WTC11 (cell line): ENCODE measurements at regions not wholly inside any gene's neighbourhood (a gene's known extent, or its start where the extent isn't known, plus 50 kb on each side); places are given as distances from the start of the nearest gene placed in this dataset.

Source experiments
- ATAC-seq: fragments of 200-7000 bp; cut with Tn5 transposase; 2 replicates; pipeline ENCODE4 v1.10.0; 2021; ENCODE audit warnings: mild to moderate bottlenecking, moderate library complexity
- CTCF ChIA-PET: fragments of 300-600 bp; sonication (Branson Sonifier 250); formaldehyde crosslinking; loops from one replicate; lab custom pipeline; 2021; ENCODE audit warnings: antibody characterized with exemption; lab: Charles Lee
- POLR2A ChIA-PET: fragments of 350-600 bp; sonication (Branson Sonifier 250); formaldehyde crosslinking; loops from one replicate; lab custom pipeline; 2021; ENCODE audit warnings: antibody characterized with exemption; lab: Charles Lee
- DNase-seq: peaks from one replicate; pipeline ENCODE4 v3.0.0; 2021; ENCODE audit warnings: low spot score
- H3K27ac Mint-ChIP-seq: 2 replicates; pipeline ENCODE4 v1.8.0; 2021; ENCODE audit warnings: mixed read lengths
- H3K27me3 Mint-ChIP-seq: 2 replicates; pipeline ENCODE4 v1.8.0; 2021; ENCODE audit warnings: low read depth, mild to moderate bottlenecking, moderate library complexity, mixed read lengths
- H3K36me3 Mint-ChIP-seq: 2 replicates; pipeline ENCODE4 v1.8.0; 2021; ENCODE audit warnings: mixed read lengths
- H3K4me1 Mint-ChIP-seq: 2 replicates; pipeline ENCODE4 v1.8.0; 2022; ENCODE audit warnings: mixed read lengths
- H3K4me3 Mint-ChIP-seq: 2 replicates; pipeline ENCODE4 v1.8.0; 2021; ENCODE audit warnings: mild to moderate bottlenecking, moderate library complexity, mixed read lengths
- H3K9me3 Mint-ChIP-seq: 2 replicates; pipeline ENCODE4 v1.8.0; 2021; ENCODE audit warnings: mixed read lengths
- AFF4 ChIP-seq: sonication (generic); formaldehyde crosslinking; IDR thresholded peaks from 2 replicates; pipeline ENCODE4 v1.8.1; 2023; ENCODE audit warnings: mild to moderate bottlenecking, missing genetic modification reagents, borderline replicate concordance
- ATF6 ChIP-seq: sonication (generic); formaldehyde crosslinking; IDR thresholded peaks from 2 replicates; pipeline ENCODE4 v1.8.1; 2023; ENCODE audit warnings: mild to moderate bottlenecking, missing genetic modification reagents
- CTCF ChIP-seq: fragments of 200-600 bp; IDR thresholded peaks from 2 replicates; pipeline ENCODE4 v1.8.0; 2022; ENCODE audit warnings: antibody characterized with exemption
- E2F1 ChIP-seq: sonication (generic); formaldehyde crosslinking; IDR thresholded peaks from 2 replicates; pipeline ENCODE4 v1.8.0; 2022; ENCODE audit warnings: mild to moderate bottlenecking, missing genetic modification reagents
- E2F4 ChIP-seq: sonication (generic); formaldehyde crosslinking; IDR thresholded peaks from 2 replicates; pipeline ENCODE4 v1.8.1; 2022; ENCODE audit warnings: low read depth, mild to moderate bottlenecking, moderate library complexity, missing genetic modification reagents, borderline replicate concordance
- E2F5 ChIP-seq: sonication (generic); formaldehyde crosslinking; IDR thresholded peaks from 2 replicates; pipeline ENCODE4 v1.8.1; 2022; ENCODE audit warnings: mild to moderate bottlenecking, moderate library complexity, missing genetic modification reagents
- ETV6 ChIP-seq: sonication (generic); formaldehyde crosslinking; IDR thresholded peaks from 2 replicates; pipeline ENCODE4 v1.8.1; 2022; ENCODE audit warnings: mild to moderate bottlenecking, missing genetic modification reagents
- FOXP4 ChIP-seq: sonication (generic); formaldehyde crosslinking; IDR thresholded peaks from 2 replicates; pipeline ENCODE4 v1.8.0; 2022; ENCODE audit warnings: mild to moderate bottlenecking, missing genetic modification reagents
- JUN ChIP-seq: sonication (generic); formaldehyde crosslinking; IDR thresholded peaks from 2 replicates; pipeline ENCODE4 v1.8.0; 2023; ENCODE audit warnings: mild to moderate bottlenecking, missing genetic modification reagents
- OVOL2 ChIP-seq: fragments of 250-450 bp; sonication (Bioruptor Pico); IDR thresholded peaks from 2 replicates; pipeline ENCODE4 v1.9.0; 2021; ENCODE audit warnings: mild to moderate bottlenecking, borderline replicate concordance
- SOX15 ChIP-seq: fragments of 250-450 bp; sonication (Bioruptor Pico); IDR thresholded peaks from 2 replicates; pipeline ENCODE4 v1.9.0; 2021; ENCODE audit warnings: mild to moderate bottlenecking
- STAT6 ChIP-seq: sonication (generic); formaldehyde crosslinking; conservative IDR thresholded peaks from 2 replicates; pipeline ENCODE4 v1.8.1; 2023; ENCODE audit warnings: mild to moderate bottlenecking, low read depth, missing genetic modification reagents, moderate library complexity
- TP53 ChIP-seq: sonication (generic); formaldehyde crosslinking; IDR thresholded peaks from 2 replicates; pipeline ENCODE4 v1.8.1; 2023; ENCODE audit warnings: mild to moderate bottlenecking, missing genetic modification reagents
- ZNF121 ChIP-seq: sonication (generic); formaldehyde crosslinking; IDR thresholded peaks from 2 replicates; pipeline ENCODE4 v1.8.0; 2023; ENCODE audit warnings: missing genetic modification reagents
- ZNF263 ChIP-seq: sonication (generic); formaldehyde crosslinking; IDR thresholded peaks from 2 replicates; pipeline ENCODE4 v1.8.1; 2022; ENCODE audit warnings: low read depth, mild to moderate bottlenecking, moderate library complexity, missing genetic modification reagents
- ZNF416 ChIP-seq: fragments of 250-450 bp; sonication (Bioruptor Pico); IDR thresholded peaks from 2 replicates; pipeline ENCODE4 v1.9.0; 2021; ENCODE audit warnings: mild to moderate bottlenecking, inconsistent platforms
- ZNF425 ChIP-seq: fragments of 250-450 bp; sonication (Bioruptor Pico); conservative IDR thresholded peaks from 2 replicates; pipeline ENCODE4 v1.9.0; 2021; ENCODE audit warnings: mild to moderate bottlenecking
- ZSCAN18 ChIP-seq: fragments of 250-450 bp; sonication (Bioruptor Pico); IDR thresholded peaks from 2 replicates; pipeline ENCODE4 v2.1.2; 2022; ENCODE audit warnings: mild to moderate bottlenecking, moderate library complexity

GRCh38 chr4:9709724-9710123 is 71.7 kb upstream of the DRD5 start:
- H3K27ac Mint-ChIP-seq, result no peak overlapping the region
- peaks cover 6% of the 10 kb centered on the region; the same call in 1 of the 2 replicates for H3K9me3 Mint-ChIP-seq
- CTCF ChIA-PET, result interaction anchor here (0.9 kb wide), 1 partner anchor 306 kb away, joined by 6 read pairs; no protein-coding TSS in a partner anchor
- TF ChIP-seq ZSCAN18 (CRISPR knock-in tag) (no peak), FOXP4 (CRISPR knock-in tag) (no peak), ETV6 (CRISPR knock-in tag) (no peak), TP53 (no peak), CTCF (no peak), E2F5 (no peak), STAT6 (CRISPR knock-in tag) (no peak), ZNF425 (CRISPR knock-in tag) (no peak), ATF6 (CRISPR knock-in tag) (no peak), SOX15 (CRISPR knock-in tag) (no peak), ZNF263 (CRISPR knock-in tag) (no peak), E2F4 (CRISPR knock-in tag) (no peak), ZNF416 (CRISPR knock-in tag) (no peak), JUN (CRISPR knock-in tag) (no peak), OVOL2 (CRISPR knock-in tag) (no peak), AFF4 (no peak), ZNF121 (no peak), E2F1 (CRISPR knock-in tag) (no peak)
- TF ChIP-seq, all 79 proteins: peak for 0
- Mint-ChIP-seq H3K36me3 (no peaks in the 10 kb centered on the region), H3K4me1 (peaks cover 8% of the 10 kb centered on the region), H3K4me3 (no peak overlapping the region), H3K27me3 (no peaks in the 10 kb centered on the region)
- DNase-seq, result no peak
- POLR2A ChIA-PET, result no interaction called here
- no peak for ATAC-seq
